GM18502 (cell line): ENCODE measurements at regions not wholly inside any gene's neighbourhood (a gene's known extent, or its start where the extent isn't known, plus 50 kb on each side); places are given as distances from the start of the nearest gene placed in this dataset.
"Not testable (repeated sequence)": the region's sequence is repeated elsewhere in the genome, so short reads cannot be mapped to it uniquely, and the experiment has no call there.

Experiments used
- ATAC-seq: cut with Tn5 transposase; IDR thresholded peaks from one replicate; pipeline ENCODE4 v1.9.1; 2021; ENCODE audit warnings: mild to moderate bottlenecking; ENCODE audit not compliant: unreplicated experiment, poor library complexity

DNA sequence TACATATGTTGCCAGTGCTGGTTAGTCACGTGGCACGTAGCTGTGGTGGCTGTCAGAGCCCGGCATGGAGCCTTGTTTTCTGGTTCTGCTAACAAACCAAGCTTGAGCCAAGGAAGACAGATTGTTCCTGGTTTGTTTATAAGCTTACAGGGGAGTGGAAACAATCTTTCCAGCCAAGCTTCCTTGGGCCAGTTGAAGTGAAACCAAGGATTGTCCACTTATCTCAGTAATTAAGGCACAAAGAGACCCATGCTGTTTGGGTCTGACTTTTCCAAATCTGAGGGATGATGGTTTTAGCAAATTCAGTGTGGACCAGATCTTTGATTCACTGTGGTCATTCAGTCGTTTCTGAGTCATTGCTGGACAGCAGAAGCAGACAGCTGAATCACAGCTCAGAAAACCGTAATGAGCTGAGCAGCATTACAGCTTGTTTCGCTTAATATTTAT, 297.3 kb upstream of the COBL start:
- ATAC-seq, result no peak

DNA sequence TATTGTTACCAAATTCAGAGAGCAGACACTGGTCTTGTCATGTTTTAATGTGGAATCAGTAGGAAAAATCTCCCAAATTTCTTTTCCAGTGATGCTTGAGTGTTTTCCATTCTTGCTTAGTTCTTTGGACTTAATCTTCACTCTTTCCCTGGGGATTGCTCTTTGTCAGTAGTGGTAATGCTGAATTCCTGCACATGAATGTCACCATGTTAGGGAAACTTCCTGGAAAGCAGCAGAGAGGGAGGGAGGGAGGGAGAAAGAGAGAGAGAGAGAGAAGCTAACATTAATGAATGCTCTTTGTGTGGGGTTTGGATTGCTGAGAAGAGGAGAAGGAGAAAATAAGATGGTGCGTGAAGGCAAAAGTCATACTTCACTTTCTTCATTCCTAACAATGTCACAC, 295.3 kb upstream of the COBL start:
- ATAC-seq, result no peak

DNA sequence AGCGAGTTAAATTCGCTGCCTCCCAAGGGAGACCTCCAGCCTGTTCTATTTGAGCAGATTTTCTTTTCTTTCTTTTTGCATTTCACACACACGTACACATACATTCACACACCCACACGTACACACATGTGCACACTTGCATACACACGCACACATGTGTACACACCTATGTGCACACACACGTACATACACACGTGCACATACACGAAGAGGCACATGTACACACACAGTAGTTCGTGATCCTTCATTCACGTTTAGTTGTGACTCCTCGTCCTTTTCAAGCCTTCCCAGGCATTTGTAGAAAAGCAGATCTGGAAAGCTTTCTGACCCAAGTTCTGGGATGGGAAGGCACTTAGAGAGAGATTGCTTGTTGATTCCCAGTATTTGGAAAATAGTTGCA, 290.8 kb upstream of the COBL start:
- no peak for ATAC-seq

DNA sequence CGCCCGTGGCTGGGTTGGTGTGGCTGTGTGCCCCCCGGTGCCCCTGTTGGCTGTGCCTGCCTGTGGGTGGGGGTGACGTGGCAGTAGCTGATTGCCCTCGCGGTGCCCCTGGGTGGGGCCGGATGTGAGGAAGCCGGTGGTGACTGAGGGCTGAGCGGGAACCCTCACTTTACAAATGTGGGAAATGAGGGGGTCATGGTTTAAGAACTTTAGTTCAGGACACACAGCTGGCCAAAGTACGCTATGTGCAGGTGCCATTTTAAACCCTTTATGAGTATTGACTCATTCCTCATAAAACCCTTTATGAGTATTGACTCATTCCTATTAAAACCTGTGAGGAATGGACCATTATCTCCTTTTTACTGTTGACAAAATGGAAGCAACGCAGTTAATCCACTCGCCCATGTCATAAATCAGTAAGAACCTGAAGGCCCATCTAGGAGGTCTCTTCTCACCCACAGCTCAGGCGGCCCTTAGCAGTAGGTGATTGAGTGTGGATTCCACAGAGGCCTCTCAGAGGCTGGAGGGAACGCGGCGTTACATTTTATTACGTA, 290.1 kb upstream of the COBL start:
- no peak for ATAC-seq

DNA sequence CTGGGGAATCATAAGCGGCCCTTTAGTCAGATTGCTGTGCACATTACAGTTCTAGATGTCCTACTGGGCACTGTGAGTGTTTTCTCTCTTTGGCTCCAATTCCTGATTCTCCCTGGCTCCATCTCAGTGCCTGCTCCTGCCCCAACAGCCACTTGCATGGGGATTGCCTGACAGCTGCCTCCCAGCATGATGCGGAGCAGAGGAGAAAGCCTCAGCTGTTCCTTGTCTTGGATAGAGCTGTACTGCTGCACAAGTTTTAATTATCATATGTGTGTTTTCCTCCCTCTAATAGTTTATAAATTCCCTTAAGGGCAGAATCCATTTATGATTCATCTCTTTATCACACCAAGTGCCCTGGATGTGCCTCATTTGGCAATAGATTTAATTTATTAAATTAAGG, 285.8 kb upstream of the COBL start:
- no peak for ATAC-seq

DNA sequence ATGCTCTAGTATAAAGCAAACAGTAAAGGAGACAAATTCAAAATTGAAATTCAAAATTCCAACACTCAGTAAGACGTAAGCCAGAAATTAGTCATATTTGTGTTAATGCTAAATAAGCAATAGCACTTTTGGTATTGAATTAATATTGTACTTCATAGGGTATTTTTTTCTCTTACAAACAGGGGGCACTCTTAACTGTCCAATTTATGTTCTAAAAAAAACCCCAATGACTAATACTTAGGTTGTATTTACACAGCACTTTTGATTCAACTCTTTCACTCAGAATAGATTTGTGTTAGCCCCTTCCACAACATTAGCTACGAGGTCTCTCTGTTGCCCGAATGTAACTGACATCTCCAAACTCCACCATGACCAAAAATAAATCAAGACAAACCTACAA, 284.9 kb upstream of the COBL start:
- ATAC-seq, result no peak

DNA sequence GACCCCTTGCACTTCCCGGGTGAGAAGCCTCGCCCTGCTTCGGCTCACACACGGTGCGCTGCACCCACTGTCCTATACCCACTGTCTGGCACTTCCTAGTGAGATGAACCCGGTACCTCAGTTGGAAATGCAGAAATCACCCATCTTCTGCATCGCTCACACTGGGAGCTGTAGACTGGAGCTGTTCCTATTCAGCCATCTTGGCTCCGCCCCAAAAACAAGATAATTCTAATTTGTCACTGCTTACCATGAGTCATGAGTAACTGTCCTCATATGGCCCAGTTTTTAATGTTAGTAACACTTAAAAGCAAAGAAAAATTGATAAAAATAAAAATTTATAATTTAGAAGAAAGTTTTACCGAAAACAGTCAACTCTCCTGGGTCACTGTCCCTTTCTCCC, 283.3 kb upstream of the COBL start:
- not testable (repeated sequence) for ATAC-seq

DNA sequence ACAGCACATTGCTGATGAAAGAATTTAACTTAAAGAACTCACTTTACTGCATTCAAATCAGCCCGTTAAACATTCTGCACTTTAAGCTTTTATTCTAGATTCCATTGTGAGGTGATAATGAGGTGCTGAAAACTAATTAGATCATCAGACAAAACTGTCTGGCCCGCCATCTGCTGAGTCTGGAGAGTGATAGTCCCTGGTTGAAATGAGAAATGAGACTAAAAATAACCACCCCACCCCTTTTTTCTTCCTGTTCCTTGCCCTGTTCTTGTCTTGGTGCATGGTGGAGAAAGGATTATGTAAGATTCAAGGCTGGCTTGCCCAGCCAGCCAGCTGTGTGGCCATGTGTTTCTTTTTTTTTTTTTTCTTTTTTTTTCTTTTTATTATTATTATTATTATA, 277.0 kb upstream of the COBL start:
- ATAC-seq, result no peak

DNA sequence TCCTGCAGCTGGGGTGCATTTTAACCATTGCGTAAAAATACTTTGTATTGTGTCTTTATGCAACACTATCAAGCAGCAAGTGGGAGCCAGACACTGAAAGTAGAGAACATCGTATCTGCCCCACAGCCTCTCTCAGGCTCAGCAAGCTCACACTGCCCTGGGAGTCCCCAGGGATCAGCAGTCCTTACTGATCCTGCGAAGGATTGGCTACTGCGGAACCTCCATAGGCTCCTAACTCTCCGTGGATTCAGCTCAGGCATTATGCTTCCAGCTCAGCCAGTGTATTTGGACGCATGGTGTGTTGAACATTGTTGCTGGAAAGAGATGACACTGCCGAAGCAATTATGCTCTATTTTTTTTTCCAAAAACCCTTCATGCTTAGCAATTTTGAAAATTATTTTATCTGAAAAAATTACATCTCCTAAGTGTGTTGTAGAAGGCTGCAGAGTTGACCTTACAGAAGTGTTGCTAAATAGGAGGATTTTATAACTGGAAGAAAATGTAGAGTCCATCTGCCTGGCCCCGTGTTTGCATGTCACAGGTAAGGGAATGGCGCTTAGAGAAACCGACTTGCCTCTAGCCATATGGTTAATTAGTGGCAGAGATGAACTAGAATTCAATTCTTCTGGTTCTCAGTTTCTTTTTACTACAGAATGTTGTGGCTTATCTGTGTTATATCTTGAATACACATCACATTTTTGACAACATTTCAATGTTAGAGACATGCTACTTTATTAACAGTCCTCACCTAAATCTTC, 276.4 kb upstream of the COBL start:
- no peak for ATAC-seq

DNA sequence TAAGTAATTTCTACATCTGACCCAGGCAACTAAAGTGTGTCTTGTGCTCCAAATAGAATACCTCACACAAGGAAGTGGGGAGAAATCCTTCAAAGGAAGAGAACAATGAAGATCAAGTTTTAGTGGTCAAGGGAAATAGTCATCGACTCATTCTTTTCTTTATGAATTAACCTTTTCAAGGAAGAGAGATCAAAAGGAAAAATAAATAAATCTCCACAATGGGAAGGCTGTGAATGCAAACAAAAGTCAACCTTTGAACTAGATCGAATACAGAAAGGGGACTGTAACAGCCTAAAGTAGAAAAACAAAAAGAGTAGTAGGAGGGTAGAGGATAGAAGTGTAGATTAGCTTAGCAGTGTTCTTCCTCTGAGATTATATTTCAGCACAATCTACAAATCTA, 274.6 kb upstream of the COBL start:
- no peak for ATAC-seq

DNA sequence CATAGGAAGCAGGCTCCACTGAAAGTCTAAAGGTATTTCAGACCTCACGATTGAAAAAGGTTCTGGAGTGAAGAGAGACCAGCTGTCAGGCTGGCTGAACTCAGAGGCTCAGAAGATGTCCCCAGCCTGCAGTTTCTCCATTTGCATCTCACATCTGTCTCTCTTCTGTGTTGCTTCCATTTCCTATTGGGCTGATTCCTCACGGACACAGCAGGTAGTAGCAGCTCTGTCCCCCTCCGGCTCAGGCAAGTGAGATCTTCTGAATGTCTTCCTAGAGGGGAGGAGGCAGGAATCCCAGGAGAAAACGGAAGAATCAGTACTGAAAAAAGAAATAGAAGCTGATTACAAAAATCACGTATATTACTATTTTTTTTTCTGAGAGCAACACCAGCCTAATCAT, 274.1 kb upstream of the COBL start:
- no peak for ATAC-seq

DNA sequence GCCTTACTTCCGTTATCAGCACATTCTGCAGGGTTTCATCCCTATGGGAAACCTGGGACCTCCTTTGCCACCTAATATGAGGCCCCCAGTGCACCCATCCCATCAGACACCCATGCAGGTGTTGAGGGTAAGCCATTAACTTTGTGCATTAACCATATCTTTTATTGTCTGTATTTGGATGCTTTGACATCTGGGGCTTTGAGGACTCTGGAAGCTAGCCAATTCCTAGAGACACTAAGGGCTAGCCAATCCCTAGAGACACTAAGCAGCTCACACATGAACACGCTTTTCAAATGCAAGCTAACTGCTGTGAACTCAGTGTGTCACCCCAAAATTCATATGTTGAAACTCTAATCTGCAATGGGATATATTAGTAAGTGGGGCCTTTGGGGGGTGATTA, 272.5 kb upstream of the COBL start:
- ATAC-seq, result no peak

DNA sequence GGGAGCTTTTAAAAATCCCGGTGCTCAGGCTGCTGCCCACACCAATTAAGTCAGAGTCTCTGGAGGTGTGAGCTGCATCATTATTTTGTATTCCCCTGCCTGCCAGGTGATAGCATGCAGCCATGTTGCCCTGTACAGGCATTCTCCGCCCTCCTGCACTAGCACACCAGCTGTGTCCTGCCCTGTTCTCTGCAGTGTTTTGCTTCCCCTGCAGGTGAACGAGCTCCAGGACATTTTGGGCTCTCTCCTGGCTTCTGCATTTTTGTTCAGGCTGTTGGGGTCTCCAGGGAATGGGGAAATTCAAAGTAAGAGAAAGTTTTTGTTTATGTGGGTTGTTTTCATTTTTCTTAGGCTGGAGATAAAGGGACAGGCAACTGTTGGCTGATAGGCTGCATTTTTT, 271.0 kb upstream of the COBL start:
- no peak for ATAC-seq

DNA sequence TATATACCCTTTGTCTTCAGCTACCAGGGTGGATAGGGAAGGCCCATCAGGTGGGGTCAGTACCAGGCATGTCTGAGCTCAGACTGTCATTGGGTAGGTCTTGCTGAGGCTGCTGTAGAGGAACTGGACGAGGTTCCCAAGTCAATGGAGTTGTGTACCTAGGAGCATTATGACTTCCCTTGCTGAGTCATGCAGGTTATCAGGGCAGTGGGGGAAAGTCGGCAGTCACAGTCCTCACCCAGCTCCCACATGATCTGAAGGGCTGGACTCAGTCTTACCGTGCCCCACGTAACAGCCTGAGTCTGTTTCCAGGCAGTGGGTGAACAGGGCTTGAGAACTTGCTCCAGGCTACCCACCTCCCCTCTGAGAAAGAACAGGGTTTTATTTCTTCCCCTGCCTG, 260.8 kb upstream of the COBL start:
- ATAC-seq, result no peak

DNA sequence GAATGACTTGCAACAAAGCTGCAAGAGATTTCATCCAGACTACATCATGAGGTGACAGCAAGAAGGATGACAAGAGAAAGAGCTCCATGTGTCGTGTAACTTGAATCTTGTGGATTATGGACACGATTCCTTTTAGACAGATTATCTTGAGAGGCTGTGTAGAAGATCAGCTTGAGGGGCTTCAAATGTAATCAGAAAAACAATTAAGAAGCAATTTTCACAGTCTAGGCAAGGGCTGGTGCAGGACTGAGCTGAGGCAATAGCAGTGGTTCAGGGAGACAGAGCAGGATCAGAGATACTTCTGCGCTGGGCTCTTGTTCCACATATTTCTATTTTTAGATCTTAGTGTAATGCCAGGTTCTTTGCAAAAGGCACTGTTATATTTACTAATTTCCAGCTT, 253.0 kb upstream of the COBL start:
- ATAC-seq, result no peak

DNA sequence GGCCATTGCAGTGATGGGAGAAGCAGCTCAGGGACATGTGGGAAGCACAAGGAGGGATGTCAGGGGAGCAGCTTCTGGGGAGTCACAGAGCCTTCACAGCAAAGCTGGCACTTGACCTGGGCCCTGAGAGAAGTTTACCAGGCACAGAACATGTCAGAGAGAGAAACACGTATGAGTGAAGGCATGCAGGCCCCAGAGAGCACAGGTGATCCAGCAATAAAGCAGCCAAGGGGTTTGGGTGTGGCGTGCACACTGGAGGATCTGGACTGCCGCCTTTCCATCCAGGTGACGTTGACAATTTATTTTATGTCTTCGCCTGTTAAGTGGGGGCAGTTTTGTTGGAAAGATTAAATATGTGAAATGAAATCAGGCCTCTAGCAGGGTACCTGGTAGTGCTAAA, 252.6 kb upstream of the COBL start:
- ATAC-seq, result no peak

DNA sequence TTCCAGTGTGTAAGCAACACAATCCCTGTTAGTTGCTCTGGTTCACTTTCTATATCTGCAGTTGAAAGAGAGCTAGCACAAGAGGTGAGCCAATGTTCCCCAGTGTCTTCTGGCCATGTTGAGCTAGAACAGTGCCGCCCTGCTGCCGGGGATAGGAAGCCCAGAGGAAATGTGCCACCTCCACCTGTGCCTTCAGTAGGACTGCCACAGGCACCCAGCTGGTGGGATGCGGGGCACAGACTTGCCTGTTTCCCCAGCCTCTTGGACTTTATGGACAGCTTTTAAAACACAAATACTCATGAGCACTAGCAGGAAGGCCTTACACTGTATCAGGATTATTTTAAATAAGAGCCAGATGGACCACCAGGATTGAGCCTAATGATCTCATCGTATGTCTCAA, 234.5 kb upstream of the COBL start:
- no peak for ATAC-seq

DNA sequence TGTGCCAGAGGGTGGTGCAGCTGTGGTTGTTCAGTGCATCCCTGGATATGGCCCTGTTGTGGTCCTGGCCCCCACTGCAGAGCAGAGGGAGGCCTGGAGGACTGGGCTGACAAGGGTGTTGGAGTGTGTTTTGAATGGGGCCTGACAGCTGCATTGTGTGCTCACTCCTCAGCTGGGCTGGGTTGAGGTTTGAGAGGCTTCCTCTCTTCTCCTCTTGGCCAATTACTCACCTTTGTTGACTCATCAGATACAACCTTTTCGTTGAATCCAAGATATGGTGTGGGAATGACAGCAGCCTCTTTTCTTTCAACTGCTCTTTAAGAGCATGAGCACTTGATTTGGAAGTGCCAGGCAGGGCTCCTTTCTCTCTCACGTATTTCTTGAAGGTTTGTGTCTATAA, 228.5 kb upstream of the COBL start:
- no peak for ATAC-seq

DNA sequence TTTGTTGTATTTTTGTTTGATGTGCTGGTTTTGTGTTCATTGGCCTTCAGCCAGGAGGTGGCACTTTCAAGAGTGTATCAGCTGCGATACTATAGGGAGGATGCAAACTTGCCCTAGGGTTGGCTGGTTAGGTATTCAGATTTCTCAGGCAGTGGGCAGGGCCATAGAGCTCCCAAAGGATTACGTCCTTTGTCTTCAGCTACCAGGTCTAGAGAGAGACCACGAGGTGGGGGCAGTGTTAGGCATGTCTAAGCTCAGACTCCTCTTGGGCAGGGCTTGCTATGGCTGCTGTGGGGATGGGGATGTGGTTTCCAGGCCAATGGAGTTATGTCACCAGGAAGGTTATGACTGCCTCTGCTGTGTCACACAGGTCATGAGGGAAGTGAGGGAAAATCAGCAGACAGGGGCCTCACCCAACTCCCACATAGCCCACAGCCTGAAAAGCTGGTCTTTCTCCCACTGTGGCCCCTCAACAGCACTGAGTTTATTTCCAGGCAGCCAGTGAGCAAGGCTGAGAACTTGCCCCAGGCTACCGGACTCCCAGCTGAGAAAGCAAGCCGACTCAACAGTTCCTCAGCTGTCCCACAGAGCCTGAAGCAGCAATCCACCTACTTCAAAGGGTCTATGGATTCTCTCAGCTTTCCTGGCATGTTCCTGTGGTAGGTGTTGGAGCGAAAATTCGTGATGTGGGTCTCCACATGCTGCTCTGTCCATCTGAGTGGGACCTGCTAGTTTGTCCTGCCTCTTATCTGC, 227.4 kb upstream of the COBL start:
- ATAC-seq, result no peak

DNA sequence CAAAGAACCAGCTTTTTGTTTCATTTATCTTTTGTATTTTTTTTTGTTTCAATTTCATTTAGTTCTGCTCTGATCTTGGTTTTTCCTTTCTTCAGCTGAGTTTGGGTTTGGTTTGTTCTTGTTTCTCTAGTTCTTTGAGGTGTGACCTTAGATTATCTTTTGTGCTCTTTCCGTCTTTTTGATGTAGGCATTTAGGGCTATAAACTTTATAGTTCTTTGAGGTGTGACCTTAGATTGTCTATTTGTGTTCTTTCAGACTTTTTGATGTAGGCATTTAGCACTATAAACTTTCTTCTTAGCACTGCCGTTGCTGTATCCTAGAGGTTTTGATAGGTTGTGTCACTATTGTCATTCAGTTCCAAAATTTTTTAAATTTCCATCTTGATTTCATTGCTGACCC, 224.3 kb upstream of the COBL start:
- ATAC-seq, result not testable (repeated sequence)

DNA sequence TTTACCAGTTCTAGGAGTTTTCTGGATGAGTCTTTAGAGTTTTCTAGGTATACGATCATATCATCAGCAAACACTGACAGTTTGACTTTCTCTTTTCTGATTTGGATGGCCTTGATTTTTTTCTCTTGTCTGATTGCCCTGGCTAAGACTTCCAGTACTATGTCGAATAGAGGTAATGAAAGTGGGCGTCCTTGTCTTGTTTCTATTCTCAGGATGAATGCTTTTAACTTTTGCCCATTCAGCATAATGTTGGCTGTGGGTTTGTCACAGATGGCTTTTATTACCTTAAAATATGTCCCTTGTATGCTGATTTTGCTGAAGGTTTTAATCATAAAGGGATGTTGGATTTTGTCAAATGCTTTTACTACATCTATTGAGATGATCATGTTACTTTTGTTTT, 223.2 kb upstream of the COBL start:
- no peak for ATAC-seq

DNA sequence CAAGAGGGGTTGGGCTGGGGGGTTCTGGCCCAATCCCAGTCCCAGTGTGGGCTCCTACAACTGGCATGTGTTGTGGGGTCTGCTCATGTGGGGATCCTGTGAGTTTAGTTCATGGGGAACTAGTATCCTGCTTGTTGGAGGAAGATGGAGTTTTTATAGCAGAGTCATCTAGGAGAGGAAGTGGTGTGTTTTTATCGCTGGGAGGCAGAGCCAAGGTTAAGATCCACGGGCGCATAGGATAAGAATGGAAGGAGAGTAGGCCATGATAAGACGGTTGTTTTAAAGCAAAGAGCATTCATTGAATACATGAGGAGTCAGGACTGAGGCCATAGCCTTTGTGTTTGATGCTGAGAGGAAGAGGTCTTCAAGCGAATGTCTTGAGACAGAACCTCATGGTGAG, 211.6 kb upstream of the COBL start:
- ATAC-seq, result no peak
